K562 (cell line): ENCODE measurements at regions not wholly inside any gene's neighbourhood (a gene's known extent, or its start where the extent isn't known, plus 50 kb on each side); places are given as distances from the start of the nearest gene placed in this dataset.

Experiments
- ATAC-seq: fragments of 200-7000 bp; cut with Tn5 transposase; 3 replicates; pipeline ENCODE4 v1.9.1; 2020; ENCODE audit warnings: moderate library complexity
- BruUV-seq: library from RNA; stranded (reverse); fragments of 400-500 nt; replicated peaks from 2 replicates; lab custom pipeline; 2021; lab: Mats Ljungman, UMichigan
- CTCF ChIA-PET: fragments of 300-600 bp; formaldehyde crosslinking; extraction: SDS; loops from one replicate; lab custom pipeline; 2021; ENCODE audit warnings: low intra/inter-chr PET ratio; lab: Yijun Ruan, JAX
- POLR2A ChIA-PET: fragments of 300-600, 350-650 bp; sonication (Branson Sonifier 250); formaldehyde crosslinking; extraction: SDS; loops from one replicate; lab custom pipeline; 2021; ENCODE audit warnings: antibody characterized with exemption, inconsistent platforms; lab: Yijun Ruan, JAX
- DNase-seq, 4 experiments: peaks; one replicate each; pipeline versions ENCODE4 v3.0.0 to v3.0.0-alpha.2; 2011 to 2018; ENCODE audit warnings: low spot score in 3 of 4, mixed read lengths in 3 of 4; ENCODE audit errors: extremely low read depth in 1 of 4
- FAIRE-seq: peaks from 2 replicates; lab custom pipeline; 2011; peaks lifted over from hg19 to GRCh38; lab: Jason Lieb, UNC
- H2AFZ ChIP-seq: 2 replicates; pipeline ENCODE4 v1.6.0; 2011; ENCODE audit warnings: low read depth, low read length, control low read depth, inconsistent platforms
- H3K27ac ChIP-seq: fragments of 200-600 bp; 3 replicates; pipeline ENCODE4 v1.8.0; 2011; ENCODE audit warnings: low read depth, mild to moderate bottlenecking, control low read depth, inconsistent platforms, low read length, moderate library complexity, mixed read lengths; ENCODE audit errors: extremely low read depth
- H3K27me3 ChIP-seq, 2 experiments: fragments of 300-600 bp in 1 of 2; 2 replicates in 1 of 2; 3 replicates in 1 of 2; pipeline versions ENCODE4 v1.6.0 to v1.8.0; 2011; ENCODE audit warnings: inconsistent platforms in 2 of 2, low read length in 2 of 2, mild to moderate bottlenecking in 1 of 2, mixed read lengths in 1 of 2, moderate library complexity in 1 of 2; ENCODE audit not compliant: control insufficient read depth in 2 of 2, insufficient read depth in 2 of 2
- H3K36me3 ChIP-seq: fragments of 300-600 bp; 3 replicates; pipeline ENCODE4 v1.8.0; 2011; ENCODE audit warnings: mild to moderate bottlenecking, low read length, inconsistent platforms; ENCODE audit not compliant: control insufficient read depth, insufficient read depth
- H3K4me1 ChIP-seq, 2 experiments: fragments of 200-600 bp in 1 of 2; replicated peaks in 1 of 2; 2 replicates in 1 of 2; 3 replicates in 1 of 2; pipeline versions ENCODE4 v1.5.1 to v1.8.0; 2011; ENCODE audit warnings: inconsistent platforms in 2 of 2, low read length in 2 of 2, mild to moderate bottlenecking in 1 of 2, mixed read lengths in 1 of 2, moderate library complexity in 1 of 2; ENCODE audit not compliant: control insufficient read depth in 2 of 2, insufficient read depth in 2 of 2
- H3K4me2 ChIP-seq: 2 replicates; pipeline ENCODE4 v1.6.1; 2011; ENCODE audit warnings: low read length, control low read depth, inconsistent platforms, mixed read lengths; ENCODE audit not compliant: insufficient read depth
- H3K4me3 ChIP-seq: fragments of 200-600 bp; sonication (generic), shearing (Covaris generic); 2 replicates; pipeline ENCODE4 v1.5.1; 2016; ENCODE audit warnings: control low read depth, inconsistent platforms
- H3K79me2 ChIP-seq: fragments of 200-600 bp; 3 replicates; pipeline ENCODE4 v1.8.0; 2011; ENCODE audit warnings: low read length, inconsistent platforms; ENCODE audit not compliant: control insufficient read depth, insufficient read depth
- H3K9ac ChIP-seq, 2 experiments: 2 replicates each; pipeline versions ENCODE4 v1.6.0 to v1.6.1; 2011; ENCODE audit warnings: low read depth in 2 of 2, low read length in 2 of 2, control low read depth in 1 of 2, inconsistent platforms in 1 of 2, mild to moderate bottlenecking in 1 of 2, mixed read lengths in 1 of 2; ENCODE audit not compliant: insufficient read depth in 1 of 2
- H3K9me1 ChIP-seq: one replicate; pipeline ENCODE4 v1.6.0; 2011; ENCODE audit warnings: inconsistent platforms, mild to moderate bottlenecking, low read length, moderate library complexity; ENCODE audit not compliant: control insufficient read depth, insufficient read depth
- H3K9me3 ChIP-seq: replicated peaks from 2 replicates; pipeline ENCODE4 v1.5.1; 2011; ENCODE audit warnings: low read depth, low read length, inconsistent platforms; ENCODE audit not compliant: control insufficient read depth, insufficient read depth
- H4K20me1 ChIP-seq: replicated peaks from 2 replicates; pipeline ENCODE4 v1.6.1; 2011; ENCODE audit warnings: low read length, inconsistent platforms, mixed read lengths; ENCODE audit not compliant: control insufficient read depth, insufficient read depth
- CHD4 ChIP-seq: fragments of 200-600 bp; sonication (generic); IDR thresholded peaks from 3 replicates; pipeline ENCODE4 v1.6.1; 2012; ENCODE audit warnings: low read depth, mild to moderate bottlenecking, mixed read lengths, low read length, inconsistent platforms; ENCODE audit not compliant: insufficient read depth, insufficient replicate concordance, poor library complexity, severe bottlenecking
- CREB1 ChIP-seq, 2 experiments: sonication (generic) in 1 of 2; formaldehyde crosslinking in 1 of 2; IDR thresholded peaks; 2 replicates each; pipeline versions ENCODE4 v1.6.1 to v1.8.0; 2012 to 2022; ENCODE audit warnings: inconsistent platforms in 1 of 2, mild to moderate bottlenecking in 1 of 2, missing genetic modification reagents in 1 of 2, moderate library complexity in 1 of 2
- ETV5 ChIP-seq: sonication (generic); formaldehyde crosslinking; IDR thresholded peaks from 2 replicates; pipeline ENCODE4 v1.4.0; 2020; ENCODE audit warnings: low read depth, mild to moderate bottlenecking, missing genetic modification reagents
- FIP1L1 ChIP-seq: fragments of 200-400 bp; formaldehyde crosslinking; IDR thresholded peaks from 2 replicates; pipeline ENCODE4 v1.6.1; 2018; ENCODE audit warnings: mild to moderate bottlenecking, low read depth, low read length; ENCODE audit not compliant: poor library complexity, severe bottlenecking
- FOXP1 ChIP-seq: sonication (generic); formaldehyde crosslinking; IDR thresholded peaks from 2 replicates; pipeline ENCODE4 v1.8.0; 2022; ENCODE audit warnings: mild to moderate bottlenecking, missing genetic modification reagents
- ZBTB17 ChIP-seq: fragments of 450-650 bp; formaldehyde crosslinking; IDR thresholded peaks from 2 replicates; pipeline ENCODE4 v1.4.0; 2020; ENCODE audit warnings: mild to moderate bottlenecking
- ZC3H4 ChIP-seq: sonication (generic); formaldehyde crosslinking; IDR thresholded peaks from 2 replicates; pipeline ENCODE4 v1.9.0; 2021; ENCODE audit warnings: missing genetic modification reagents, borderline replicate concordance
- ZNF143 ChIP-seq: sonication (generic); formaldehyde crosslinking; IDR thresholded peaks from 2 replicates; pipeline ENCODE4 v1.9.0; 2022; ENCODE audit warnings: mild to moderate bottlenecking, missing genetic modification reagents
- WGBS: fragments of 100-300 bp; shearing (Covaris generic); methylation state at CpG from one replicate; pipeline ENCODE4 v1.1.6; 2016; ENCODE audit warnings: low coverage, mixed read lengths; ENCODE audit not compliant: insufficient coverage; ENCODE audit errors: missing lambda C conversion rate; 5-methylcytosine and 5-hydroxymethylcytosine counted together
- in situ Hi-C: fragments of 300-500 bp; cut with MboI; formaldehyde crosslinking; loops from 4 replicates; pipeline ENCODE4 v1.15.0; 2018; ENCODE audit warnings: inconsistent platforms, mixed read lengths
- intact Hi-C: fragments of 100-400 bp; cut with micrococcal nuclease; formaldehyde crosslinking; loops from 2 replicates; pipeline ENCODE4 v1.14.2; 2022
- TF ChIP-seq, protein P1 (sequence below): fragments of 200-600 bp; sonication (generic); IDR thresholded peaks from one replicate; pipeline ENCODE4 v1.6.1; 2012; ENCODE audit warnings: mild to moderate bottlenecking, low read depth, low read length, inconsistent platforms
- TF ChIP-seq, protein P2 (sequence below): fragments of 250-450 bp; sonication (Bioruptor Pico); IDR thresholded peaks from 2 replicates; pipeline ENCODE4 v1.5.1; 2021; ENCODE audit warnings: mild to moderate bottlenecking

DNA sequence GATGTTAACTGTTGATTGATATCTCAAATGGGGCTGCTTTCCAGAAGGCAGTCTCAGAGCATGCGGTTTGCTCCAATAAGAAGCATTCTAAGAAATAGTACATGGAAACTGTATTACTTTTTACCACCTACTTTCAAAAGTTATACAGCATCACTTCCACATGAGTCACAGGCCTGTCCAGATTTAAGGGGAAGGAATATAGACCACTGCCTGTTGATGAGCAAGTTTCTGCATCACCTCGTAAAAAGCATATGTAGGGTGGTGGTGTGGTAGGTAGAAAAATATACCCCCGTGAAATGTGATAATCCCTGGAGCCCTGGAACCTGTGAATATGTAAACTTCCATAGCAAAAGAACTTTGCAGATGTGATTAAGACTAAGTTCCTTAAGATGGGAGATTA lies 816.6 kb upstream of the CDH6 start:
- no peak for FAIRE-seq
- Histone ChIP-seq H3K36me3 (no peaks in the 10 kb centered on the region), H3K9ac (no peak overlapping the region), H3K4me2 (no peak overlapping the region), H3K9me1 (no peaks in the 10 kb centered on the region), H3K4me3 (no peak overlapping the region), H3K9me3 (no peaks in the 10 kb centered on the region), H3K79me2 (no peaks in the 10 kb centered on the region), H2AFZ (no peak overlapping the region), H3K4me1 (no peaks in the 10 kb centered on the region), H4K20me1 (no peaks in the 10 kb centered on the region), H3K27me3 (no peaks in the 10 kb centered on the region), H3K27ac (no peak overlapping the region)
- intact Hi-C loops, result no loop called here
- DNase-seq, result no peak
- no TSS peak for BruUV-seq
- TF ChIP-seq CHD4, result no peak
- TF ChIP-seq ZBTB17 (CRISPR knock-in tag), result no peak
- no peak for TF ChIP-seq ZNF143 (CRISPR knock-in tag)
- TF ChIP-seq FIP1L1, result no peak
- no peak for TF ChIP-seq FOXP1 (CRISPR knock-in tag)
- TF ChIP-seq, protein P1, sequence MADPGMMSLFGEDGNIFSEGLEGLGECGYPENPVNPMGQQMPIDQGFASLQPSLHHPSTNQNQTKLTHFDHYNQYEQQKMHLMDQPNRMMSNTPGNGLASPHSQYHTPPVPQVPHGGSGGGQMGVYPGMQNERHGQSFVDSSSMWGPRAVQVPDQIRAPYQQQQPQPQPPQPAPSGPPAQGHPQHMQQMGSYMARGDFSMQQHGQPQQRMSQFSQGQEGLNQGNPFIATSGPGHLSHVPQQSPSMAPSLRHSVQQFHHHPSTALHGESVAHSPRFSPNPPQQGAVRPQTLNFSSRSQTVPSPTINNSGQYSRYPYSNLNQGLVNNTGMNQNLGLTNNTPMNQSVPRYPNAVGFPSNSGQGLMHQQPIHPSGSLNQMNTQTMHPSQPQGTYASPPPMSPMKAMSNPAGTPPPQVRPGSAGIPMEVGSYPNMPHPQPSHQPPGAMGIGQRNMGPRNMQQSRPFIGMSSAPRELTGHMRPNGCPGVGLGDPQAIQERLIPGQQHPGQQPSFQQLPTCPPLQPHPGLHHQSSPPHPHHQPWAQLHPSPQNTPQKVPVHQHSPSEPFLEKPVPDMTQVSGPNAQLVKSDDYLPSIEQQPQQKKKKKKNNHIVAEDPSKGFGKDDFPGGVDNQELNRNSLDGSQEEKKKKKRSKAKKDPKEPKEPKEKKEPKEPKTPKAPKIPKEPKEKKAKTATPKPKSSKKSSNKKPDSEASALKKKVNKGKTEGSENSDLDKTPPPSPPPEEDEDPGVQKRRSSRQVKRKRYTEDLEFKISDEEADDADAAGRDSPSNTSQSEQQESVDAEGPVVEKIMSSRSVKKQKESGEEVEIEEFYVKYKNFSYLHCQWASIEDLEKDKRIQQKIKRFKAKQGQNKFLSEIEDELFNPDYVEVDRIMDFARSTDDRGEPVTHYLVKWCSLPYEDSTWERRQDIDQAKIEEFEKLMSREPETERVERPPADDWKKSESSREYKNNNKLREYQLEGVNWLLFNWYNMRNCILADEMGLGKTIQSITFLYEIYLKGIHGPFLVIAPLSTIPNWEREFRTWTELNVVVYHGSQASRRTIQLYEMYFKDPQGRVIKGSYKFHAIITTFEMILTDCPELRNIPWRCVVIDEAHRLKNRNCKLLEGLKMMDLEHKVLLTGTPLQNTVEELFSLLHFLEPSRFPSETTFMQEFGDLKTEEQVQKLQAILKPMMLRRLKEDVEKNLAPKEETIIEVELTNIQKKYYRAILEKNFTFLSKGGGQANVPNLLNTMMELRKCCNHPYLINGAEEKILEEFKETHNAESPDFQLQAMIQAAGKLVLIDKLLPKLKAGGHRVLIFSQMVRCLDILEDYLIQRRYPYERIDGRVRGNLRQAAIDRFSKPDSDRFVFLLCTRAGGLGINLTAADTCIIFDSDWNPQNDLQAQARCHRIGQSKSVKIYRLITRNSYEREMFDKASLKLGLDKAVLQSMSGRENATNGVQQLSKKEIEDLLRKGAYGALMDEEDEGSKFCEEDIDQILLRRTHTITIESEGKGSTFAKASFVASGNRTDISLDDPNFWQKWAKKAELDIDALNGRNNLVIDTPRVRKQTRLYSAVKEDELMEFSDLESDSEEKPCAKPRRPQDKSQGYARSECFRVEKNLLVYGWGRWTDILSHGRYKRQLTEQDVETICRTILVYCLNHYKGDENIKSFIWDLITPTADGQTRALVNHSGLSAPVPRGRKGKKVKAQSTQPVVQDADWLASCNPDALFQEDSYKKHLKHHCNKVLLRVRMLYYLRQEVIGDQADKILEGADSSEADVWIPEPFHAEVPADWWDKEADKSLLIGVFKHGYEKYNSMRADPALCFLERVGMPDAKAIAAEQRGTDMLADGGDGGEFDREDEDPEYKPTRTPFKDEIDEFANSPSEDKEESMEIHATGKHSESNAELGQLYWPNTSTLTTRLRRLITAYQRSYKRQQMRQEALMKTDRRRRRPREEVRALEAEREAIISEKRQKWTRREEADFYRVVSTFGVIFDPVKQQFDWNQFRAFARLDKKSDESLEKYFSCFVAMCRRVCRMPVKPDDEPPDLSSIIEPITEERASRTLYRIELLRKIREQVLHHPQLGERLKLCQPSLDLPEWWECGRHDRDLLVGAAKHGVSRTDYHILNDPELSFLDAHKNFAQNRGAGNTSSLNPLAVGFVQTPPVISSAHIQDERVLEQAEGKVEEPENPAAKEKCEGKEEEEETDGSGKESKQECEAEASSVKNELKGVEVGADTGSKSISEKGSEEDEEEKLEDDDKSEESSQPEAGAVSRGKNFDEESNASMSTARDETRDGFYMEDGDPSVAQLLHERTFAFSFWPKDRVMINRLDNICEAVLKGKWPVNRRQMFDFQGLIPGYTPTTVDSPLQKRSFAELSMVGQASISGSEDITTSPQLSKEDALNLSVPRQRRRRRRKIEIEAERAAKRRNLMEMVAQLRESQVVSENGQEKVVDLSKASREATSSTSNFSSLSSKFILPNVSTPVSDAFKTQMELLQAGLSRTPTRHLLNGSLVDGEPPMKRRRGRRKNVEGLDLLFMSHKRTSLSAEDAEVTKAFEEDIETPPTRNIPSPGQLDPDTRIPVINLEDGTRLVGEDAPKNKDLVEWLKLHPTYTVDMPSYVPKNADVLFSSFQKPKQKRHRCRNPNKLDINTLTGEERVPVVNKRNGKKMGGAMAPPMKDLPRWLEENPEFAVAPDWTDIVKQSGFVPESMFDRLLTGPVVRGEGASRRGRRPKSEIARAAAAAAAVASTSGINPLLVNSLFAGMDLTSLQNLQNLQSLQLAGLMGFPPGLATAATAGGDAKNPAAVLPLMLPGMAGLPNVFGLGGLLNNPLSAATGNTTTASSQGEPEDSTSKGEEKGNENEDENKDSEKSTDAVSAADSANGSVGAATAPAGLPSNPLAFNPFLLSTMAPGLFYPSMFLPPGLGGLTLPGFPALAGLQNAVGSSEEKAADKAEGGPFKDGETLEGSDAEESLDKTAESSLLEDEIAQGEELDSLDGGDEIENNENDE, result no peak
- TF ChIP-seq ZC3H4, result no peak
- no peak for TF ChIP-seq CREB1 (IDR thresholded peaks at IDR 0.05)
- TF ChIP-seq CREB1 (CRISPR knock-in tag; IDR thresholded peaks at IDR 0.05), result no peak
- TF ChIP-seq, protein P2, sequence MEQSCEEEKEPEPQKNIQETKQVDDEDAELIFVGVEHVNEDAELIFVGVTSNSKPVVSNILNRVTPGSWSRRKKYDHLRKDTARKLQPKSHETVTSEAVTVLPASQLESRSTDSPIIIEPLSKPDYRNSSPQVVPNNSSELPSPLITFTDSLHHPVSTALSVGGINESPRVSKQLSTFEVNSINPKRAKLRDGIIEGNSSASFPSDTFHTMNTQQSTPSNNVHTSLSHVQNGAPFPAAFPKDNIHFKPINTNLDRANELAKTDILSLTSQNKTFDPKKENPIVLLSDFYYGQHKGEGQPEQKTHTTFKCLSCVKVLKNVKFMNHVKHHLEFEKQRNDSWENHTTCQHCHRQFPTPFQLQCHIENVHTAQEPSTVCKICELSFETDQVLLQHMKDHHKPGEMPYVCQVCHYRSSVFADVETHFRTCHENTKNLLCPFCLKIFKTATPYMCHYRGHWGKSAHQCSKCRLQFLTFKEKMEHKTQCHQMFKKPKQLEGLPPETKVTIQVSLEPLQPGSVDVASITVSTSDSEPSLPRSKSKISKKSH, result no peak
- TF ChIP-seq ETV5 (CRISPR knock-in tag), result no peak
- WGBS, result 0% methylated on average over 3 of the region's 3 CpGs
- POLR2A ChIA-PET, result no interaction called here
- in situ Hi-C loops, result no loop called here
- CTCF ChIA-PET, result no interaction called here
- ATAC-seq, result no peak
